WI38 (cell line): ENCODE measurements at regions not wholly inside any gene's neighbourhood (a gene's known extent, or its start where the extent isn't known, plus 50 kb on each side); places are given as distances from the start of the nearest gene placed in this dataset.

Experiments used
- H3K4me3 ChIP-seq: 2 replicates; pipeline ENCODE4 v1.5.1; 2011; ENCODE audit warnings: low read depth, mild to moderate bottlenecking, control low read depth, low read length
- TF ChIP-seq, protein P1 (sequence below): IDR thresholded peaks from 2 replicates; pipeline ENCODE4 v1.5.1; 2012; ENCODE audit warnings: low read depth, mild to moderate bottlenecking, control low read depth, low read length

DNA sequence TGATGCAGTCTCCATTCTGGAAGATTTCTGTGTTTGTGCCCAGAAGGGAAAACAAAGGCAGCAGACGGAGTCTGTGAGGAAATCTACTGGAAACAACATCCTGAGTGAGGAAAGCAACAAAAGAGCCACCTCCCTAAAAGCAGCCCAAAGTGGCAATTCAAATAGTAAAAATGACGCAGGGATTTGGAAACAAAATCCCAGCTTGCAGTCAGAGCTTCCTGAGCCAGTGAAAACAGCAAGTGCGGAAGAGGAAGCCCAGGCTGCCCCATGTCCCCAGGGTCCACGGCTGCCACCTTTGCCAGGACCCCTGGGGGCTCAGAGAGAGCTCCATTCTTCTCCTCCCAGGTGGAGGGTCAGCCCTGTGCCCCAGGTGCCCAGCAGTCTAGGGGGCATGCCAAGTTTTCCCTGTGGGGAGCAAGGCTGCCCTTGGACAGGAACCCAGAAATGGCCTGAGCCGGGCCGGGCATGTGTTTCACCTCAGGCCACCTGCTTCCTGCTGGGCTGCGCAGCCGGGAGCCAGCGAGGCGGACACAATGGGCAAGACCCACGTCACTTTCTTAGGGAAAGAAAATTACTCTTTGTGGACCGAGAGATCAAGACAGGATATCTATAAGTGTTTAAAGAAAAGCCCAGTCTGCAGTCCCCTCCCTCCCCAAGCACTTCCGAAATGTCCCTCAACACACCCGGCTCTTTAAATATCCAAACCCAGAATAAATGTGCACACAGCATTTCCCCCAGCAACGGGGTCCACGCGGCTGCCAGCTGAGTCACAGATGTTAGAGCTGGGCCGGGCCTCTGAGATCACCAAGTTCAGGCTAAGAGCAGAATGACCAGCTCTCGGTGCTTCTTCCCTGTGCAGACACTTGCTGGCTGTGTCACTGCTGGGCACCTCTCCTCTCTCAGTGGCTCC, 231.1 kb downstream of the ARHGAP12 start:
- peak overlapping the region; percentile 37 for H3K4me3 ChIP-seq
- TF ChIP-seq, protein P1, sequence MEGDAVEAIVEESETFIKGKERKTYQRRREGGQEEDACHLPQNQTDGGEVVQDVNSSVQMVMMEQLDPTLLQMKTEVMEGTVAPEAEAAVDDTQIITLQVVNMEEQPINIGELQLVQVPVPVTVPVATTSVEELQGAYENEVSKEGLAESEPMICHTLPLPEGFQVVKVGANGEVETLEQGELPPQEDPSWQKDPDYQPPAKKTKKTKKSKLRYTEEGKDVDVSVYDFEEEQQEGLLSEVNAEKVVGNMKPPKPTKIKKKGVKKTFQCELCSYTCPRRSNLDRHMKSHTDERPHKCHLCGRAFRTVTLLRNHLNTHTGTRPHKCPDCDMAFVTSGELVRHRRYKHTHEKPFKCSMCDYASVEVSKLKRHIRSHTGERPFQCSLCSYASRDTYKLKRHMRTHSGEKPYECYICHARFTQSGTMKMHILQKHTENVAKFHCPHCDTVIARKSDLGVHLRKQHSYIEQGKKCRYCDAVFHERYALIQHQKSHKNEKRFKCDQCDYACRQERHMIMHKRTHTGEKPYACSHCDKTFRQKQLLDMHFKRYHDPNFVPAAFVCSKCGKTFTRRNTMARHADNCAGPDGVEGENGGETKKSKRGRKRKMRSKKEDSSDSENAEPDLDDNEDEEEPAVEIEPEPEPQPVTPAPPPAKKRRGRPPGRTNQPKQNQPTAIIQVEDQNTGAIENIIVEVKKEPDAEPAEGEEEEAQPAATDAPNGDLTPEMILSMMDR, result no peak

DNA sequence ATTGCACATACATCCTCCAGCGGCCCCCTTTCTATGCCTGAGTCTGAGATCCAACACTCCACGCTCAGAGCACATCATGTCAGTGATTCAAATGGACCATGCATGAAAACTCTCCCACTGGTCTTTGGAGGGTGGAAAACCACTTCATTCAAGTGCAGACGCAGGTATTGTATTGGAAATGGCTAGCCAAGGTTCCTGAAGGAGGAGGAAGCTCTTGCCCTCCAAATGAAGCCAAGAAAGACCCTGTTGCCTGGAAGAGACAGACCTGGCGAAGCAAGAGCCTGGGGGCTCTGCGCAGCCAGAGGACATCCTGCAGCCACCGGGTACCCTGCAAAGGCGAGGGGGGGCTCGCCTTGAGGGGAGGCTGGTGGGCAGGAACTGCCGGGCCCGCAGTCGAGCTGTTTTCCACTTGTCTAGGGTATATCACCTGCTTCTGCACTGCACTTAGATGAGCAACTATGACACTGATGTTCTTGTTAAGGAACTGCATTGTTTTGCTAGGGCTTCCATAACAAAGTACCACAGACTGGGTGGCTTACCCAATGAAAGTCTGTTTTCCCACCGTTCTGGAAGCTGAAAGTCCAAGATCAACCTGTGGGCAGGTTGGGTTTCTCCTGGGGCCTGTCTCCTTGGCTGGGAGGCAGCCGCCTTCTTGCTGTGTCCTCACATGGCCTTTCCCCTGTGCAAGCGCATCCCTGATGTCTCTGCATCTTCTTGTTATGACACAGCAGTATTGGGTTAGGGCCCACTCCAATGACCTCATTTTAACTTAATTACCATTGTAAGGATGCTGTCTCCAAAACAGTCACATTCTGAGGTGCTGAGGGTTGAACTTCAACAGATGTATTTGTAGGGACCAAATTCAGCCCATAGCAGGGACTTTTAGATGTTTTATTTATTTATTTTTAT, 233.4 kb downstream of the ARHGAP12 start:
- no peak overlapping the region for H3K4me3 ChIP-seq
- TF ChIP-seq, protein P1, result no peak

DNA sequence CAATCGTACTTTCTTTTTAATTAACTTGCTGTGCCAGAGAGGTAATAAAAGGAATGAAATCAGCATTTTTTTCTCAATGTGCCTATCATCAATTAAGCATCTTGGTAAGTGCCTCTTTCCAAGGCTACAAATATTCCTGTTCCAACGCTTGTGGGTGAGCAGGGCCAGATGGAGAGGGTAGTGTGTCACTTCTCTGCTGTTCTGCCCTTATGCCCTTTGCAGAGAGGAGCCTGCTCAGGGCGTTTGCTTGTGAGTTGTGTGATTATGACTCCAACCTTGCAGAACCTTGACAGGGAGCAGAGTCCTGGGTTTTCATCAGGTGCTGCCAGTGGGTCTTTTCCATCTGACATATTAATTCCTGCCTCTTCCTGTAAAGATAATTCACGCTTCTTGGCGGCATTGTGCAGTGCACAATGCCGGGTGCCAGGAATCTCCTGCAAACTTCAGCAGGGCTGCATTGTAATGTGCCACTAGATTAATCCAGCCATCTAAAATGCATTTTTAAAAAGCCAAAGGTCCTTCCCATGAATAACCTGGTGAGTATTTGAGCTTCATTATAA, 234.4 kb downstream of the ARHGAP12 start:
- TF ChIP-seq, protein P1, result no peak
- H3K4me3 ChIP-seq, result no peak overlapping the region

DNA sequence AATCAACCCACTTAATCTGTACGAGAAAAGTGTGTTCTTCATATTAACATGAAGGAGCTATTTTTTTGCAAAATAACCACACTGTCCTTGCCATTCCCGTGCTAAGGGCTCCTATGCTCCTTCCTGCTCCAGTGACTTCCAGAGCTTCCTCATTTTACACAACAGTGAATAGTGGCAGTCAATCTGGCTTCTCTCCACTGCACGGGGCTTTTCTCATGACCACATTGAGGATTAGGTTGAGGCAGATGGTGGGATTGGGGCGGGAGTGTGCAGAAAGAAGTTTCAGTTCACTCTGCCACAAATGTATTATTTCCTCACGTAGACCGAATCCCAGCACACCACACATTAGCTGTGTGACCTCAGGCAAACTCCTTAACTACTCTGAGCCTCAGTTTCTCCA, 235.1 kb downstream of the ARHGAP12 start:
- no peak overlapping the region for H3K4me3 ChIP-seq
- TF ChIP-seq, protein P1, result no peak

DNA sequence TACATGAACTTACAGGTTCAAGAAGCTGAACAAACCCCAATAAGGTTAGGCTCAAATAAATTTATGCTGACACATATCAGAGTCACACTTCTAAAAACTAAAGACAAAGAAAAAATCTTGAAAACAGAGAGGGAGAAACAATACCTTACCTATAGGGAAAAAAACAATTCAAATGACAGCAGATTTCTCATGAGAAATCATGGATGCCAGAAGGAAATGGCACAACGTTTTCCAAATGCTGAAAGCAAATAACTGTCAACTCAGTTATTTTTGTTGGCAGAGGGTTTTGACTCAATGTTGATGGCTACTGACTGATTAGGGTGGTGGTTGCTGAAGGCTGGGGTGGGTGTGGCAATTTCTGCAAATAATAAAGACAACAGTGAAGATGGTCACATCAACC, 239.4 kb downstream of the ARHGAP12 start:
- no peak overlapping the region for H3K4me3 ChIP-seq
- TF ChIP-seq, protein P1, result no peak

DNA sequence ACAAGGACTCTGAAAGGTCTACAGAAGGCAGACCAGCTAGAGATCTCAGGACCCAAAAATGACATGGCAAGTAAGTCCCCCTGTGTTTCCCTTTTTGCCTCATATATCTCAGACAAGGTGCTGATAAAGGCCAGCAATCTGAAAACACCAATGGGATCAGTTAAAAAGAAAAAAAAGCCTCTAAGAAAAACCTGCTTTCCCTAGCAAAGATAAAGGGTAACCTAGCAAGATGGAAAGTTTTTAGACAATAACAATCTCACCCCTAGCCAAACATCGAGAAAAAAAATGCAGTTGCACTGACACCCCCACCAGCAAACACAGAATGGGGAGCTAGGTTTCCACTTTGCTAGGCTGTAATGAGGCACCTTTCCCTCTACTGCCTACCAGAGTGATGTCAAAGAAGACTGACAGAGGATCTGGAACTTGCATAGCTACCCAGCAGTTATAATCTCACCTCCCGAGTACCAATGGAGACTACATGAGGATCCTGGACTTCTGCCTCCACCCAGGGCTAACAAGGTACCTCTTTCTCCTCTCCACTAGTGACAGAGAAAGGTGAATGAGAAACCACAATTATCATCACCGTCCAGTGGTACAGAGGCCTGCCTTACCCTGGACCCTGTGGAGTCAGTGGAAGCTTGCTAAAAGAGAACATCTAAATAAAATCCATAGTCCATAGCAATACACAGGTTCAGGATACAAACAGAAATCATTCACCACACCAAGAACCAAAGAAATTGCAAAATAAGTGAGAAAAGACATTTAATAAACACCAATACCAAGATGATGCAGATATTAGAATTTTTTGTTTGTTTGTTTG, 240.8 kb downstream of the ARHGAP12 start:
- TF ChIP-seq, protein P1, result no peak
- no peak overlapping the region for H3K4me3 ChIP-seq
